ENCODE measurements at regions not wholly inside any gene's neighbourhood (a gene's known extent, or its start where the extent isn't known, plus 50 kb on each side); places are given as distances from the start of the nearest gene placed in this dataset.

GRCh38 chr13:61156753-61157152, 258.9 kb downstream of the PCDH20 start:
- TF ChIP-seq, protein P1, sequence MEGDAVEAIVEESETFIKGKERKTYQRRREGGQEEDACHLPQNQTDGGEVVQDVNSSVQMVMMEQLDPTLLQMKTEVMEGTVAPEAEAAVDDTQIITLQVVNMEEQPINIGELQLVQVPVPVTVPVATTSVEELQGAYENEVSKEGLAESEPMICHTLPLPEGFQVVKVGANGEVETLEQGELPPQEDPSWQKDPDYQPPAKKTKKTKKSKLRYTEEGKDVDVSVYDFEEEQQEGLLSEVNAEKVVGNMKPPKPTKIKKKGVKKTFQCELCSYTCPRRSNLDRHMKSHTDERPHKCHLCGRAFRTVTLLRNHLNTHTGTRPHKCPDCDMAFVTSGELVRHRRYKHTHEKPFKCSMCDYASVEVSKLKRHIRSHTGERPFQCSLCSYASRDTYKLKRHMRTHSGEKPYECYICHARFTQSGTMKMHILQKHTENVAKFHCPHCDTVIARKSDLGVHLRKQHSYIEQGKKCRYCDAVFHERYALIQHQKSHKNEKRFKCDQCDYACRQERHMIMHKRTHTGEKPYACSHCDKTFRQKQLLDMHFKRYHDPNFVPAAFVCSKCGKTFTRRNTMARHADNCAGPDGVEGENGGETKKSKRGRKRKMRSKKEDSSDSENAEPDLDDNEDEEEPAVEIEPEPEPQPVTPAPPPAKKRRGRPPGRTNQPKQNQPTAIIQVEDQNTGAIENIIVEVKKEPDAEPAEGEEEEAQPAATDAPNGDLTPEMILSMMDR (IDR thresholded peaks at IDR 0.05) = no peak
- Histone ChIP-seq H3K36me3 (ENCODE audit: control insufficient read depth, insufficient read depth, low read length) (no peaks in the 10 kb centered on the region), H3K9me3 (ENCODE audit: control insufficient read depth, insufficient read depth, low read length) (no peaks in the 10 kb centered on the region), H3K27ac (ENCODE audit: low read length) (no peak overlapping the region), H3K4me3 (ENCODE audit: low read length) (no peak overlapping the region), H3K4me1 (ENCODE audit: control insufficient read depth, insufficient read depth, low read length) (no peaks in the 10 kb centered on the region), H3K27me3 (ENCODE audit: control insufficient read depth, insufficient read depth, low read length) (no peaks in the 10 kb centered on the region)
- H3K27ac Mint-ChIP-seq = no peak overlapping the region
- WGBS (ENCODE audit: insufficient coverage) = no CpG with 5 or more reads among the region's 1 CpG
- no peaks in the 10 kb centered on the region for H3K4me1 Mint-ChIP-seq
- DNase-seq (no peak), ATAC-seq (no peak)
- intact Hi-C loops (cut with micrococcal nuclease) = no loop called here
- no peaks in the 10 kb centered on the region for H3K27me3 Mint-ChIP-seq (ENCODE audit: low read depth in 2 of 2)
- no peak overlapping the region for H3K4me3 Mint-ChIP-seq
- no peaks in the 10 kb centered on the region for H3K36me3 Mint-ChIP-seq
- H3K9me3 Mint-ChIP-seq = peaks cover 13 to 22% of the 10 kb centered on the region in 2 donors

GRCh38 chr13:61151062-61151461, 264.6 kb downstream of the PCDH20 start:
- Mint-ChIP-seq H3K4me1 (no peaks in the 10 kb centered on the region), H3K4me3 (no peak overlapping the region), H3K9me3 (peaks cover 5 to 18% of the 10 kb centered on the region in 2 donors), H3K27ac (no peak overlapping the region), H3K36me3 (no peaks in the 10 kb centered on the region), H3K27me3 (ENCODE audit: low read depth in 2 of 2) (no peaks in the 10 kb centered on the region)
- Histone ChIP-seq H3K27me3 (ENCODE audit: control insufficient read depth, insufficient read depth, low read length) (no peaks in the 10 kb centered on the region), H3K9me3 (ENCODE audit: control insufficient read depth, insufficient read depth, low read length) (peaks cover 4% of the 10 kb centered on the region), H3K4me3 (ENCODE audit: low read length) (no peak overlapping the region), H3K27ac (ENCODE audit: low read length) (no peak overlapping the region), H3K4me1 (ENCODE audit: control insufficient read depth, insufficient read depth, low read length) (no peaks in the 10 kb centered on the region), H3K36me3 (ENCODE audit: control insufficient read depth, insufficient read depth, low read length) (no peaks in the 10 kb centered on the region)
- no peak for ATAC-seq
- TF ChIP-seq, protein P1 (IDR thresholded peaks at IDR 0.05) = no peak
- intact Hi-C loops (cut with micrococcal nuclease) = no loop called here
- DNase-seq = no peak

- Histone ChIP-seq H3K27ac (ENCODE audit: low read length) (no peak overlapping the region), H3K4me3 (ENCODE audit: low read length) (no peak overlapping the region), H3K9me3 (ENCODE audit: control insufficient read depth, insufficient read depth, low read length) (peaks cover 16% of the 10 kb centered on the region), H3K36me3 (ENCODE audit: control insufficient read depth, insufficient read depth, low read length) (no peaks in the 10 kb centered on the region), H3K27me3 (ENCODE audit: control insufficient read depth, insufficient read depth, low read length) (no peaks in the 10 kb centered on the region), H3K4me1 (ENCODE audit: control insufficient read depth, insufficient read depth, low read length) (no peaks in the 10 kb centered on the region)
- Mint-ChIP-seq H3K36me3 (no peaks in the 10 kb centered on the region), H3K27ac (no peak overlapping the region), H3K4me1 (no peaks in the 10 kb centered on the region), H3K9me3 (peaks cover 7 to 21% of the 10 kb centered on the region in 2 donors), H3K4me3 (no peak overlapping the region), H3K27me3 (ENCODE audit: low read depth in 2 of 2) (no peaks in the 10 kb centered on the region)
- TF ChIP-seq, protein P1 (IDR thresholded peaks at IDR 0.05) = no peak
- intact Hi-C loops (cut with micrococcal nuclease) = no loop called here
- DNase-seq (no peak), ATAC-seq (no peak)
These were observed 266.3 kb downstream of the PCDH20 start for GRCh38 chr13:61149331-61149730.

GRCh38 chr13:61148691-61149315, 266.8 kb downstream of the PCDH20 start:
- H3K36me3 Mint-ChIP-seq = peaks cover 2% of the 10 kb centered on the region
- H3K27me3 Mint-ChIP-seq (ENCODE audit: low read depth in 2 of 2) = no peaks in the 10 kb centered on the region
- Histone ChIP-seq H3K4me3 (ENCODE audit: low read length) (no peak overlapping the region), H3K9me3 (ENCODE audit: control insufficient read depth, insufficient read depth, low read length) (peaks cover 16% of the 10 kb centered on the region), H3K27me3 (ENCODE audit: control insufficient read depth, insufficient read depth, low read length) (no peaks in the 10 kb centered on the region), H3K36me3 (ENCODE audit: control insufficient read depth, insufficient read depth, low read length) (no peaks in the 10 kb centered on the region), H3K27ac (ENCODE audit: low read length) (no peak overlapping the region), H3K4me1 (ENCODE audit: control insufficient read depth, insufficient read depth, low read length) (no peaks in the 10 kb centered on the region)
- no peak for DNase-seq
- no peaks in the 10 kb centered on the region for H3K4me1 Mint-ChIP-seq
- H3K4me3 Mint-ChIP-seq = no peak overlapping the region
- H3K9me3 Mint-ChIP-seq = peaks cover 8 to 20% of the 10 kb centered on the region in 2 donors
- no peak for ATAC-seq
- TF ChIP-seq, protein P1 (IDR thresholded peaks at IDR 0.05) = no peak
- WGBS (ENCODE audit: insufficient coverage) = 75% methylated on average over 6 of the region's 6 CpGs
- intact Hi-C loops (cut with micrococcal nuclease) = no loop called here
- H3K27ac Mint-ChIP-seq = no peak overlapping the region

All from natural killer cell (primary cell).